OCI-LY1 (cell line): ENCODE measurements at regions not wholly inside any gene's neighbourhood (a gene's known extent, or its start where the extent isn't known, plus 50 kb on each side); places are given as distances from the start of the nearest gene placed in this dataset.

ENCODE experiments used
- H2AFZ ChIP-seq: fragments of 200-600 bp; sonication (generic), shearing (Covaris generic); 2 replicates; pipeline ENCODE4 v1.6.0; 2014; ENCODE audit warnings: antibody characterized with exemption, mild to moderate bottlenecking, low read length
- H3F3A ChIP-seq: fragments of 200-600 bp; sonication (generic), shearing (Covaris generic); 2 replicates; pipeline ENCODE4 v1.6.0; 2014; ENCODE audit warnings: mild to moderate bottlenecking, antibody characterized with exemption, low read length, moderate library complexity; ENCODE audit not compliant: insufficient read depth
- H3K27ac ChIP-seq: fragments of 200-600 bp; sonication (generic); 2 replicates; pipeline ENCODE4 v1.5.1; 2014; ENCODE audit warnings: low read length, mixed run types, mild to moderate bottlenecking, low read depth; ENCODE audit not compliant: poor library complexity, severe bottlenecking
- H3K27me3 ChIP-seq: fragments of 200-600 bp; sonication (generic); 2 replicates; pipeline ENCODE4 v1.6.0; 2014; ENCODE audit warnings: antibody characterized with exemption, mild to moderate bottlenecking, low read length, moderate library complexity; ENCODE audit not compliant: insufficient read depth
- H3K36me3 ChIP-seq: fragments of 200-600 bp; sonication (generic); 2 replicates; pipeline ENCODE4 v1.6.1; 2014; ENCODE audit warnings: mild to moderate bottlenecking, antibody characterized with exemption, low read length, moderate library complexity, mixed read lengths; ENCODE audit not compliant: insufficient read depth
- H3K4me1 ChIP-seq: fragments of 200-600 bp; sonication (generic); 2 replicates; pipeline ENCODE4 v1.5.1; 2014; ENCODE audit warnings: mild to moderate bottlenecking, low read length, moderate library complexity; ENCODE audit not compliant: insufficient read depth, severe bottlenecking
- H3K4me2 ChIP-seq: fragments of 200-600 bp; sonication (generic), shearing (Covaris generic); 2 replicates; pipeline ENCODE4 v1.6.1; 2014; ENCODE audit warnings: low read length
- H3K4me3 ChIP-seq: fragments of 200-600 bp; sonication (generic); 2 replicates; pipeline ENCODE4 v1.5.1; 2014; ENCODE audit warnings: low read length, low read depth, mild to moderate bottlenecking, mixed read lengths; ENCODE audit not compliant: poor library complexity, severe bottlenecking
- H3K79me2 ChIP-seq: fragments of 200-600 bp; shearing (Covaris generic); 2 replicates; pipeline ENCODE4 v1.6.1; 2016; ENCODE audit warnings: mixed run types, low read length, mixed read lengths; ENCODE audit not compliant: insufficient read depth
- H3K9ac ChIP-seq: fragments of 200-600 bp; sonication (generic), shearing (Covaris generic); 2 replicates; pipeline ENCODE4 v1.6.1; 2014; ENCODE audit warnings: mild to moderate bottlenecking, low read length, mixed read lengths
- H3K9me2 ChIP-seq: fragments of 200-600 bp; sonication (generic), shearing (Covaris generic); 2 replicates; pipeline ENCODE4 v1.6.1; 2014; ENCODE audit warnings: low read depth, mild to moderate bottlenecking, low read length, mixed read lengths
- H3K9me3 ChIP-seq: fragments of 200-600 bp; shearing (Covaris generic); 2 replicates; pipeline ENCODE4 v1.6.1; 2014; ENCODE audit warnings: low read length, mixed read lengths
- H4K20me1 ChIP-seq: fragments of 200-600 bp; sonication (generic), shearing (Covaris generic); 2 replicates; pipeline ENCODE4 v1.6.0; 2016; ENCODE audit warnings: mild to moderate bottlenecking, low read length; ENCODE audit not compliant: insufficient read depth
- CTCF ChIP-seq: fragments of 200-600 bp; sonication (generic), shearing (Covaris generic); IDR thresholded peaks from 2 replicates; pipeline ENCODE4 v1.5.1; 2017; ENCODE audit warnings: mild to moderate bottlenecking, antibody characterized with exemption, low read length, moderate library complexity, mixed read lengths
- EZH2 ChIP-seq: fragments of 200-600 bp; sonication (generic), shearing (Covaris generic); IDR thresholded peaks from 2 replicates; pipeline ENCODE4 v1.8.0; 2017; ENCODE audit warnings: borderline replicate concordance, mixed run types, mild to moderate bottlenecking, antibody characterized with exemption, low read length, moderate library complexity, mixed read lengths

DNA sequence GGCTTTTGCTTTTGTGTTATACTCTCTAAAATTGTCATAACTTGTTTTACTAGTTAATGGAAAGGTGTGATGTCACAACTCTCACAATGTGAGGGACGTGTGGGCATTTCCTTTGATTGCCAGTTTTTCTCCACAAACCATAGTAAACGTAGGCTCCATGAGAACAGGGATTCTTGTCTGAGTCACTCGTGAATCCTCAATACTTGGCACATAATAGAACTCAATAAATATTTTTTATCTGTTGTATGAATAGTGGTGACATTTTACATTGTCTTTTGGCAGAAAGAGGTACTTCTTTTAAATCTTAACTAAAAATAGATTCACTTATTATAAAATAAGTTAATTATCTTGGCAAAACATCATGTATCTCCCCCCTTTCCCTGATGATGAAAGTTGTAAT, 69.0 kb upstream of the CNKSR3 start:
- H3K9ac ChIP-seq: no peak overlapping the region

DNA sequence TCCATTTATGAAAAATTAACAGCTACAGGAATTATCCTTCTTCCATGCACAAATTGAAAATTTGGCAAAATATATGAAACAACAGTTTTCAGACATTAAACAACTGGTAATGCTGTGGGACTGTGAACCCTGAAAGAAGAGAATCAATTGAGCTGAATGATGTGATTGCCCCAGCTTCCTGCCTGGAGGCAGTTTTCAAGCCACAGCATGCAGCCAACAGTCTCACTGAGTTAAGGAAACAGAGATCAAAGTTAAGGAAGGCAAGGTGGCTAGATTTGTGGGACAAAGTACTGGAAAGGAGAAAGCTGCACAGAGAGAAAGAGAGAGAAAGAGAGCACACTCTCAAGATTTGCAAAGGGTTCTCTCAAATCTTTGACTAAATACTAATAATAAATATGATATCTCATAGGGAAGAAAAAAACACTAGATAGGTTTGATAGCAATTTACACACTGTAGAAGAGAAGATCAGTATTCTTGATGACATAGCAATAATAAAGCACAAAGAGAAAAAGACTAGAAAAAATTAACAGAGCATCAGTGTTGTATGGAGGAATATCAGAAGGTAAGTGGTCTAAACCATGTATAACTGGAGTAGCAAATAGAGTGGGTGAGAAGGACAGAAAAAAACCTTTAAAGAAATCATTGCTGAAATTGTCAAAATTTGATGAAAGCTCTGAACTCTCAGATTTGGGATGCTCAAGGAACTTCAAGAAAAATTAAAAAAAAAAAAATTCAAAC, 70.1 kb upstream of the CNKSR3 start:
- Histone ChIP-seq H3K27me3 (no peaks in the 10 kb centered on the region), H3K79me2 (no peaks in the 10 kb centered on the region), H3K9me2 (no peaks in the 10 kb centered on the region; the same call in 1 of the 2 replicates), H3K9ac (no peak overlapping the region), H3K27ac (no peak overlapping the region), H3K4me2 (no peak overlapping the region), H2AFZ (no peak overlapping the region), H3K4me3 (no peak overlapping the region), H3K4me1 (no peaks in the 10 kb centered on the region), H3K36me3 (no peaks in the 10 kb centered on the region), H3F3A (no peaks in the 10 kb centered on the region), H4K20me1 (no peaks in the 10 kb centered on the region), H3K9me3 (no peaks in the 10 kb centered on the region)
- no peak for TF ChIP-seq EZH2
- no peak for TF ChIP-seq CTCF

More for the DNA sequence above, 69.0 kb upstream of the CNKSR3 start:
- Histone ChIP-seq H3K9me3 (no peaks in the 10 kb centered on the region), H4K20me1 (no peaks in the 10 kb centered on the region), H3F3A (no peaks in the 10 kb centered on the region), H3K79me2 (no peaks in the 10 kb centered on the region), H3K4me1 (no peaks in the 10 kb centered on the region), H3K4me2 (no peak overlapping the region), H2AFZ (no peak overlapping the region), H3K27me3 (no peaks in the 10 kb centered on the region), H3K27ac (no peak overlapping the region), H3K36me3 (no peaks in the 10 kb centered on the region), H3K4me3 (no peak overlapping the region), H3K9me2 (no peaks in the 10 kb centered on the region; the same call in 1 of the 2 replicates)
- TF ChIP-seq CTCF (no peak), EZH2 (no peak)

DNA sequence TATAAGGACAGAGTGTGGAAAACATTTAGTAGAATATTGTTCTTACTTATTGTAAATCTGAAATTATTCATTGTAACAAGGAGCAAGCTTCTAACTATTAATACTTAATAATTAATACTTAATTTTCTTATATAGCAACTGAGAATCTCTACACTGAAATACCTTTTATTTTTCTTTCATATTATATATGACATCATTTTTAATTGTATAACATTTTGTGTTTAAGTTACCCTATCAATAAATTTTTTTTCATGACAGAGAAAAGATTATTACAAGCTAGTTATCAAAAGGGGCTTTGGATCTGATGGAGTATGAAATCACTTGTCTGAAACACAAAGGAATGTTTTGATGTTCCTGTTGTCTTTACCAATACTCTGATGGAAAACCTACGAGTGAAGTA, 72.2 kb upstream of the CNKSR3 start:
- H3K4me1 ChIP-seq: no peaks in the 10 kb centered on the region
- TF ChIP-seq CTCF (no peak), EZH2 (no peak)
- no peaks in the 10 kb centered on the region for H3K79me2 ChIP-seq
- H3K9me3 ChIP-seq: no peaks in the 10 kb centered on the region
- H3K9ac ChIP-seq: no peak overlapping the region
- no peak overlapping the region for H3K4me2 ChIP-seq
- H2AFZ ChIP-seq: no peak overlapping the region
- H3K27ac ChIP-seq: no peak overlapping the region
- no peaks in the 10 kb centered on the region; the same call in 1 of the 2 replicates for H3K9me2 ChIP-seq
- H3K4me3 ChIP-seq: no peak overlapping the region
- no peaks in the 10 kb centered on the region for H3K36me3 ChIP-seq
- H4K20me1 ChIP-seq: no peaks in the 10 kb centered on the region
- no peaks in the 10 kb centered on the region for H3F3A ChIP-seq
- H3K27me3 ChIP-seq: no peaks in the 10 kb centered on the region
